ENCODE measurements at regions not wholly inside any gene's neighbourhood (a gene's known extent, or its start where the extent isn't known, plus 50 kb on each side); places are given as distances from the start of the nearest gene placed in this dataset.

DNA sequence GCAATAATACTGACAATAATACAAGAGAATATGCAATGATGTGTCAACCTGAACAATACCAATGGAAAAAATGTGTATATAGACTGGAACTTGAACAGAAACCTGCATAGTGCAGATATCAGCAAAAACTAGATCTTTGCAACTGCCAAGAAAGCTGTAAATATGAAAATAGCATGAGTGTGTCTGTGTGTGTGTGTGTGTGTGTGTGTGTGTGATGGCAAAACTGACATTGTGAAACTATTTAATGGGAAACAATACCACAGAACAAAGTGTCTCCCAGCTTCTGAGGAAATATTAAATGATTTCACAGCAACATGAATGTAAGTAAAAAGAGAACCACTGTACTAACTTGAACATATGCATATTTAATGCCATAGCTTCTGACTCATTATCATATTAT, 558.2 kb upstream of the LINC00305 start:
- no peak for TF ChIP-seq POLR2AphosphoS5 (IDR thresholded peaks at IDR 0.05)
- TF ChIP-seq, protein P1, sequence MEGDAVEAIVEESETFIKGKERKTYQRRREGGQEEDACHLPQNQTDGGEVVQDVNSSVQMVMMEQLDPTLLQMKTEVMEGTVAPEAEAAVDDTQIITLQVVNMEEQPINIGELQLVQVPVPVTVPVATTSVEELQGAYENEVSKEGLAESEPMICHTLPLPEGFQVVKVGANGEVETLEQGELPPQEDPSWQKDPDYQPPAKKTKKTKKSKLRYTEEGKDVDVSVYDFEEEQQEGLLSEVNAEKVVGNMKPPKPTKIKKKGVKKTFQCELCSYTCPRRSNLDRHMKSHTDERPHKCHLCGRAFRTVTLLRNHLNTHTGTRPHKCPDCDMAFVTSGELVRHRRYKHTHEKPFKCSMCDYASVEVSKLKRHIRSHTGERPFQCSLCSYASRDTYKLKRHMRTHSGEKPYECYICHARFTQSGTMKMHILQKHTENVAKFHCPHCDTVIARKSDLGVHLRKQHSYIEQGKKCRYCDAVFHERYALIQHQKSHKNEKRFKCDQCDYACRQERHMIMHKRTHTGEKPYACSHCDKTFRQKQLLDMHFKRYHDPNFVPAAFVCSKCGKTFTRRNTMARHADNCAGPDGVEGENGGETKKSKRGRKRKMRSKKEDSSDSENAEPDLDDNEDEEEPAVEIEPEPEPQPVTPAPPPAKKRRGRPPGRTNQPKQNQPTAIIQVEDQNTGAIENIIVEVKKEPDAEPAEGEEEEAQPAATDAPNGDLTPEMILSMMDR (IDR thresholded peaks at IDR 0.05) = no peak
